ENCODE measurements at regions not wholly inside any gene's neighbourhood (a gene's known extent, or its start where the extent isn't known, plus 50 kb on each side); places are given as distances from the start of the nearest gene placed in this dataset.
"Not testable (repeated sequence)": the region's sequence is repeated elsewhere in the genome, so short reads cannot be mapped to it uniquely, and the experiment has no call there.

GRCh38 chrX:95797344-95797743 lies 887.3 kb upstream of the DIAPH2 start:
- DNase-seq: no peak

- no peak for DNase-seq
Measured at GRCh38 chrX:95823796-95824195, 860.8 kb upstream of the DIAPH2 start.

GRCh38 chrX:95835223-95835622 lies 849.4 kb upstream of the DIAPH2 start:
- no peak for DNase-seq

- DNase-seq: no peak
Measured at GRCh38 chrX:95836517-95836916, 848.1 kb upstream of the DIAPH2 start.

- no peak for DNase-seq
Measured at GRCh38 chrX:95841863-95842262, 842.8 kb upstream of the DIAPH2 start.

- no peak for DNase-seq
Measured at GRCh38 chrX:95860127-95860526, 824.5 kb upstream of the DIAPH2 start.

GRCh38 chrX:95875661-95876060 lies 809.0 kb upstream of the DIAPH2 start:
- no peak for DNase-seq

GRCh38 chrX:95878874-95879273 lies 805.8 kb upstream of the DIAPH2 start:
- no peak for DNase-seq

GRCh38 chrX:95884186-95884585 lies 800.5 kb upstream of the DIAPH2 start:
- DNase-seq: no peak

GRCh38 chrX:95885074-95885473 lies 799.6 kb upstream of the DIAPH2 start:
- no peak for DNase-seq

- no peak for DNase-seq
Measured at GRCh38 chrX:95889279-95889678, 795.4 kb upstream of the DIAPH2 start.

- no peak for DNase-seq
Measured at GRCh38 chrX:95893636-95894035, 791.0 kb upstream of the DIAPH2 start.

- no peak for DNase-seq
Measured at GRCh38 chrX:95903490-95903889, 781.2 kb upstream of the DIAPH2 start.

- DNase-seq: no peak
Measured at GRCh38 chrX:95903975-95904374, 780.7 kb upstream of the DIAPH2 start.

GRCh38 chrX:95907081-95907480 lies 777.6 kb upstream of the DIAPH2 start:
- no peak for DNase-seq

- DNase-seq: no peak
Measured at GRCh38 chrX:95911062-95911461, 773.6 kb upstream of the DIAPH2 start.

- DNase-seq: peak; percentile 8
Measured at GRCh38 chrX:95919605-95920004, 765.0 kb upstream of the DIAPH2 start.

- DNase-seq: no peak
Measured at GRCh38 chrX:95945528-95945927, 739.1 kb upstream of the DIAPH2 start.

- DNase-seq: no peak
Measured at GRCh38 chrX:95949588-95949987, 735.1 kb upstream of the DIAPH2 start.

GRCh38 chrX:95950679-95951078 lies 734.0 kb upstream of the DIAPH2 start:
- no peak for DNase-seq

- DNase-seq: no peak
Measured at GRCh38 chrX:95953564-95953963, 731.1 kb upstream of the DIAPH2 start.

GRCh38 chrX:95956745-95957144 lies 727.9 kb upstream of the DIAPH2 start:
- DNase-seq: no peak

- not testable (repeated sequence) for DNase-seq
Measured at GRCh38 chrX:95973456-95974095, 711.1 kb upstream of the DIAPH2 start.

GRCh38 chrX:95974096-95974470 lies 710.6 kb upstream of the DIAPH2 start:
- no peak for DNase-seq

GRCh38 chrX:95974890-95975289 lies 709.8 kb upstream of the DIAPH2 start:
- no peak for DNase-seq

GRCh38 chrX:95995583-95995982 lies 689.1 kb upstream of the DIAPH2 start:
- no peak for DNase-seq
